SIG-M5 treated with dmso at 0.1 percent for 504 hours (cell line): ENCODE measurements at regions not wholly inside any gene's neighbourhood (a gene's known extent, or its start where the extent isn't known, plus 50 kb on each side); places are given as distances from the start of the nearest gene placed in this dataset.
A peak's percentile ranks its signal among the peaks of the same experiment; 100 is the strongest.

Experiments used
- DNase-seq: peaks from one replicate; lab custom pipeline; 2025; ENCODE audit not compliant: unreplicated experiment; lab: John Stamatoyannopoulos, UW

GRCh38 chr10:106473129-106473685 lies 691.3 kb downstream of the SORCS1 start:
- DNase-seq = no peak

DNA sequence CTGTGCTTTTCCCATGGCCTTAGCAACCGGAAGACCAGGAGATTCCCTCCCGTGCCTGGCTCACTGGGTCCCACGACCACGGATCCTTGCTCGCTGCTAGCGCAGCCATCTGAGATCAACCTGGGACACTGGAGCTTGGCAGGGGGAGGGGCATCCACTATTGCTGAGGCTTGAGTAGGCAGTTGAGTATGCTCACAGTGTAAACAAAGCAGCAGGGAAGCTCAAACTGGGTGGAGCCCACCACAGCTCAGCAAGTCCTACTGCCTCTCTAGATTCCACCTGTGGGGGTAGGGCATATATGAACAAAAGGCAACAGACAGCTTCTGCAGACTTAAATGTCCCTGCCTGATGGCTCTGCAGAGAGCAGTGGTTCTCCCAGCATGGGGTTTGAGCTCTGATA lies 697.0 kb downstream of the SORCS1 start:
- no peak for DNase-seq

DNA sequence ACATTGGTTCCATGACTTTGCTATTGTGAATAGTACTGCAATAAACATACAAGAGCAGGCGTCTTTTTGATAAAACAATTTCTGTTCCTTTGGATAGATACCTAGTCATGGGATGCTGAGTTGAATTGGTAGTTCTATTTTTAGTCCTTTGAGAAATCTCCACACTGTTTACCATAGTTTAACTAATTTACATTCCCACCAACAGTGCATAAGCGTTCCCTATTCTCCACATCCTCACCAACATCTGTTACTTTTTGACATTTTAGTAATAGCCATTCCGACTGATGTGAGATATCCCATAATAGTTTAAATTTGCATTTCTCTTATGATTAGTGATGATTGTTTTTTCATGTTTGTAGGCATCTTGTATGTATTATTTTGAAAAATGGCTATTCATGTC lies 707.0 kb downstream of the SORCS1 start:
- no peak for DNase-seq

- no peak for DNase-seq
Observed at GRCh38 chr10:106454233-106454632, 710.3 kb downstream of the SORCS1 start.

DNA sequence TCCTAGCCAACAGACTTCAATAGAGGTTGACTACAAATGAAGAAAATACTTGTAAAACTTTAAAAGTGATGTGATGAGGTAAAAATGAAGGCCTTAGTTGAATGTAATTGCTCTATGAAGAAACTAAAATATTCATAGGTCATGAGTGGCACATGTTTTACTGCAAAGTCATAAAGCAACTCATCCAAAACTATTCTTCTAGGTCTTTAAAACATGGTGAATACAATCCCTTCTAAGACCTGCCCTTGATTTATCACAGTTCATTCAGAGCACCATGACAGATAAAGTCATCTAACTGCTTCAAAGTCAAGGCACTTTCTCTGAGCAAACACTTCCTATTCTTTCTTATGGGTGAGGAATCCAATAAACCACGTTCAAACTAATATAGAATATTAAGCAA lies 713.5 kb downstream of the SORCS1 start:
- DNase-seq = no peak

GRCh38 chr10:106446920-106447319 lies 717.6 kb downstream of the SORCS1 start:
- no peak for DNase-seq

DNA sequence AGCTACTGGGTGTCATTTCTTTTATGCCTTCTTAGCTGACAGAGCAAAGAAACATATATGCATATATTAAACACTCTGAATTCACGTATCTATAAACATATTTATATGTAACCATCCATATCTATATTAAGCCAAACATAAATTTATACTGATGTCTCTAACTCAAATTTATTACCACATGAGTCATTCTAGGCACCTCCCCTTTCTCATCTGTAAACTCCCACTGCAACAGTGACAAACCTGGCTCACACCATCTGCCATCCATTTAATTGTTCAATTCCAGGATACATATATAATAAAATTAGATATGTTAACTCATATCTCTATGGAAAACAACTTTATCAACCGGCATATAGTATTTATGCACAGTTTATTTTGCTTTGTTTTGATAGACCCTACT lies 722.3 kb downstream of the SORCS1 start:
- DNase-seq = no peak

DNA sequence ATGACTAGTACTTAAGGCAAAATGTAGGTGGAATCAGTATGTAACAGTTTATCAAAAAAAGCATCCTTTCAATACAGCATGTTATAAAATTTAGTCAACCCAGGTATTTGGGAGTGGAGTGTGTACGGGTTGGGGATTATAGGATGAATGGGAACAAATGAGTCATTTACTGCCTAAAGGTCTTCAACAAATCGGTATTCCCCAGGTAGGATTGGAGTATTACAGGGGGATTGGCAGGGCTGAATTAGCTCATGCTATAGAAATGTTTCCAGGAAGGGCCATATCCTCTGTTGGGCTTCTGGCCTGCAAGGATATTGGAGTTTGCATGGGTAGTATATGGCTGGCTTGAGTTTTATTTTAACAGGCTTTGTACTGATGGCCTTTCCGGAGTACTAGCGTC lies 723.7 kb downstream of the SORCS1 start:
- no peak for DNase-seq

- no peak for DNase-seq
Observed at GRCh38 chr10:106440355-106440754, 724.2 kb downstream of the SORCS1 start.

GRCh38 chr10:106439366-106439765 lies 725.1 kb downstream of the SORCS1 start:
- no peak for DNase-seq

GRCh38 chr10:106438386-106438785 lies 726.1 kb downstream of the SORCS1 start:
- DNase-seq = no peak

DNA sequence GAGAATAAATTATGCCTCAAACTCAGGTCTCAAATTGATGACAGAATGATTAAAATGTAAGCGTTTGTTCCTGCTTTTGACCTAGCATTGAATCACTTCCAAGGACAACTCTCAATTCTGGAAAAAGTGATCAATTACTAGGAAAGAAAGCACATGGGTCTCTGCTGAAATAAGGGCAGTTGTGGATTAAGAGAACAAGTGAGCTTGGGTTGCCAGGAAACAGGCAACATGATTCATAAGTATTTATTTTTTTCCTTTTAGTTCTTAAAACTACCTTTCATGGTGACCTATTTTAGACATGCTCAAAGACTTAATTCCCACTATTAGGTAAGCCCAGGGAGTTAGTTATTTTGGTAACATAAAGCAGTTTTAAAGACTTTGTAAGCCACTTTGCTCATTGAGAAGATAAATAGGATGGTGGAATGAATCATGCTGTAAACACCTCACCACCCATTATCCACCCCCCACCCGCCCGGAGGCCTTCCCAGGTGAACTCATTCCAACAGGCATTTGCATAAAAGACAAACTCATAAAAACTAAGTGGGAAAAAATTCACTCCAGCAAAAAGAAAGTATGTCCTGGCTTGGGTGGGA lies 728.3 kb downstream of the SORCS1 start:
- DNase-seq = no peak

DNA sequence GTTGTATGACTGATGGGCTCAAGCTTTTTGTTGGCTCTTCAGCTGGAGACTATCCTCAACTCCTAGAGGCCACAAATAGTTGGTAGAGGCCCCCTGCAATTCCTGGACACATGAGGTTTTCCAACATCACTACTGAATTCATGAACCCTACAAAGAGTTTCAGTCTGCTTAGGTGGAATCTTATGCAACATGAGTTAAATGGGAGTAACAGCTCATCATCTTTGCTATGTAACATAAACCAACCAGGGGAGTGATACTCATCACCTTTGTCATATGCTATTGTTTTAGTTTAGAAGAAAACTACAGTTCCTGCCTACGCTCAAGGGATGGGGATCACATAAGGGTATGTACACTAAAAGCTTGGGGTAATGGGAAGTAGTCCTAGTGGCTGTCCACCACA lies 729.4 kb downstream of the SORCS1 start:
- DNase-seq = no peak

GRCh38 chr10:106424981-106425380 lies 739.5 kb downstream of the SORCS1 start:
- no peak for DNase-seq

GRCh38 chr10:106424054-106424453 lies 740.5 kb downstream of the SORCS1 start:
- DNase-seq = peak; percentile 4

DNA sequence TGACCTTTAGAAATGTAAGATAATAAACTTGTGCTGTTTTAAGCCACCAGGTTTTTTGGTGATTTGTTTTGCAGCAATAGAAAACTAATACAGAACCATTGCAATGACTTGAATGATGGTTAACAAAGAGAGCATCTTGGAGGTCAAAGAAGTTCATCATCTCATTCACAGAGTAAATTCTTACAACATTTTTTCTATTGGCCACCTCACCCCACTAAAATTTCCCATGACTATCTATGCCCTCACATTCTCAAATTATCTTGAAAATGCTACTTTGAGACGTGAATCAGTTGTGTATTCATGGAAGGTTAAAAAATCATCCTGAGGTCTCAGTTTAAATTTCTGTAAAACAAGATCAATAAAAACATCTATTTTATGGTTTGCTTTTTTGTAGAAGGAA lies 754.2 kb downstream of the SORCS1 start:
- no peak for DNase-seq

DNA sequence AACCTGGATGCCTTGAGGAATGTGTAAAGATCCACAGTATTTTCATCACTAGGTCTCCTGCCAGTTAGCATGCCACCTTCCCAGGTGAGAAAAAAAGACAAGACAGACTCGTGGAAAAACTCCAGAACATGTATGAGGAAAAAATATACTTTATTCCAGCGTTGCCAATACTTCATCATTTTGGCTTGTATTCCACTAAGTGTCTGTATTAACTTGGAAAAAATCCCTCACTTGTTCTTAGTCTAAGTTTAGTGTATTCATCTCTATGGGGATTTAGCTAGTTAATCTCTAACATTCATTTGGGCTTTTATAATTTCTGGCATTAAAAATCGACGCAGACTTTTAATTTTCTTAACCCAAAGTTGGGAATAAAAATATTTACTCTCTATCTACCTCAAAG lies 759.4 kb downstream of the SORCS1 start:
- no peak for DNase-seq

- no peak for DNase-seq
Observed at GRCh38 chr10:106402458-106402857, 762.0 kb downstream of the SORCS1 start.

GRCh38 chr10:106401967-106402366 lies 762.5 kb downstream of the SORCS1 start:
- no peak for DNase-seq

- no peak for DNase-seq
Observed at GRCh38 chr10:106401161-106401560, 763.3 kb downstream of the SORCS1 start.

DNA sequence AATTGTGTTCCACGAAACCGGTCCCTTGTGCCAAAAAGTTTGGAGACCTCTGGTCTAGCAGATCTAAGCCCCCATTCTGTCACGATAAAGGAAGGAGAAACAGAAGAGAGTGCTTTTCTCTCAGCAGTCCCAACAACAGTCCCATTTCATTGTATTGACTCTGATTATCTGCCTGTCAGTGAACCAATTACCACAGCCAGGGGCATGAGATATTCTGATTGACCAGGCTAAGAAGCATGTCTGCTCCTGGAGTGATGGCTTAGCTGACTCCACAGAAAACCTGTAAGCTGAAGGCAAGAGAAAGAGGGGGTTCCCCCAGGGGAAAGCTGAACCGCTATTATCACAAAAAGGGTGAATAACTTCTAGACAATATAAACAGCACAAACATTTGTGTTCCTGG lies 765.4 kb downstream of the SORCS1 start:
- DNase-seq = no peak

- no peak for DNase-seq
Observed at GRCh38 chr10:106396192-106396591, 768.3 kb downstream of the SORCS1 start.

DNA sequence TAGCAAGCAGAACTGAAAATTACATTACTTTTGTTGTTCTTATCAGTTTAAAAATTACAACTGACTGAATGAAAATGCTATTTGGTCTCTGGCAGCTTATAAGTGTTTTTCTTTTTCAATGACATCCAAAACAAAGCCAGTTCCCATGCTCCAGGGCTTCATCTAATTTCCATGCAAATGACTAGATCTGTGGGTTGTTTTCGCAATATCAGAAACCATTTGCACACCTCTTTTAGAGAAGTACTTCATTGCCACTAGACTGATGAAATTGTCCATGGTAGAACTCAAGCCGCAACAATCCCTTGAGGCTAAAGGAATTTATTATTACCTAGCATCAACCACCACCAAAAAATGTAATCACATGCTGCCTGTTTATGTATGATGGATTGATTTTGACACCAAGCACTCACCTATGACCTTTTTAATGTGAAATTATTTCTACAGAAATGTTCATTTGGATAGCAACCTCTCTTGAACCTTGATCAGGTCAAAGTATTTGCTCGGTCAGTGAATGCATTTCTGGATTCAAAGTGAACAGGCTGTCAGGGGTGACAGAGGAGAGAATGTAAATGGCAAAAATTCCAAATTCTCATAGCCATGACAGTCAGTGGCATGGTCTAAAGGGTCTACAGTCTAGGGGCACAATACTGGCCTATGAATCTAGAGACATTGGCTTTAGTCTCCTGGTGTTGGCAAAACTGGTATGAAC lies 769.3 kb downstream of the SORCS1 start:
- peak; percentile 13 for DNase-seq
